CMK (cell line): ENCODE measurements at regions not wholly inside any gene's neighbourhood (a gene's known extent, or its start where the extent isn't known, plus 50 kb on each side); places are given as distances from the start of the nearest gene placed in this dataset.

Source experiments
- DNase-seq: peaks from one replicate; pipeline ENCODE4 v3.0.0-alpha.2; 2010; ENCODE audit warnings: low read depth

GRCh38 chr5:111574311-111574710 lies 62.0 kb upstream of the STARD4 start:
- DNase-seq, result no peak

- DNase-seq, result no peak
These were observed 60.2 kb upstream of the STARD4 start for GRCh38 chr5:111572561-111572960.

- DNase-seq, result peak; percentile 76
These were observed 50.9 kb upstream of the STARD4 start for GRCh38 chr5:111563031-111563822.

- DNase-seq, result no peak
These were observed 50.2 kb upstream of the STARD4 start for GRCh38 chr5:111562561-111562960.
